Astrocyte of the cerebellum (primary cell): ENCODE measurements at regions not wholly inside any gene's neighbourhood (a gene's known extent, or its start where the extent isn't known, plus 50 kb on each side); places are given as distances from the start of the nearest gene placed in this dataset.

Experiments
- DNase-seq: peaks from one replicate; pipeline ENCODE4 v3.0.0-alpha.2; 2011; ENCODE audit warnings: low read depth
- H3K4me3 ChIP-seq: 2 replicates; pipeline ENCODE4 v1.5.1; 2011; ENCODE audit warnings: mild to moderate bottlenecking, low read depth, low read length, moderate library complexity
- CTCF ChIP-seq: IDR thresholded peaks from 2 replicates; pipeline ENCODE4 v1.5.1; 2012; ENCODE audit warnings: low read length, low read depth, moderate library complexity, mild to moderate bottlenecking; ENCODE audit errors: missing control alignments
- in situ Hi-C: cut with HindIII; loops from 2 replicates; pipeline ENCODE4 v1.10.0; 2017; ENCODE audit warnings: low sequenced_read_pairs

GRCh38 chr13:106433066-106433465, 102.4 kb downstream of the EFNB2 start:
- in situ Hi-C loops, result no loop called here
- no peak for DNase-seq

GRCh38 chr13:106432636-106433035, 102.8 kb downstream of the EFNB2 start:
- TF ChIP-seq CTCF, result no peak
- in situ Hi-C loops, result no loop called here
- no peak for DNase-seq
- no peak overlapping the region for H3K4me3 ChIP-seq

More at GRCh38 chr13:106433066-106433465, 102.4 kb downstream of the EFNB2 start:
- no peak overlapping the region for H3K4me3 ChIP-seq
- TF ChIP-seq CTCF, result no peak

GRCh38 chr13:106426909-106427308, 108.6 kb downstream of the EFNB2 start:
- DNase-seq, result no peak
- H3K4me3 ChIP-seq, result no peak overlapping the region
- in situ Hi-C loops, result no loop called here
- no peak for TF ChIP-seq CTCF

GRCh38 chr13:106425661-106426060, 109.8 kb downstream of the EFNB2 start:
- no peak for DNase-seq
- no peak for TF ChIP-seq CTCF
- in situ Hi-C loops, result no loop called here
- H3K4me3 ChIP-seq, result no peak overlapping the region

GRCh38 chr13:106424805-106425204, 110.7 kb downstream of the EFNB2 start:
- H3K4me3 ChIP-seq, result no peak overlapping the region
- in situ Hi-C loops, result no loop called here
- no peak for DNase-seq
- no peak for TF ChIP-seq CTCF

GRCh38 chr13:106423530-106423929, 111.9 kb downstream of the EFNB2 start:
- H3K4me3 ChIP-seq, result no peak overlapping the region
- TF ChIP-seq CTCF, result no peak
- in situ Hi-C loops, result no loop called here
- DNase-seq, result no peak

GRCh38 chr13:106418556-106418955, 116.9 kb downstream of the EFNB2 start:
- H3K4me3 ChIP-seq, result no peak overlapping the region
- in situ Hi-C loops, result no loop called here
- no peak for TF ChIP-seq CTCF
- DNase-seq, result peak; percentile 28
